Inferior parietal cortex (tissue), 1 donor: ENCODE measurements at regions not wholly inside any gene's neighbourhood (a gene's known extent, or its start where the extent isn't known, plus 50 kb on each side); places are given as distances from the start of the nearest gene placed in this dataset.
"Not testable (repeated sequence)": the region's sequence is repeated elsewhere in the genome, so short reads cannot be mapped to it uniquely, and the experiment has no call there.

Experiments used
- DNase-seq: peaks from one replicate; pipeline ENCODE4 v3.0.0-alpha.2; 2016; ENCODE audit errors: extremely low spot score

- no peak for DNase-seq
Measured at GRCh38 chr12:105880824-105881388, 257.8 kb downstream of the NUAK1 start.

GRCh38 chr12:105882404-105882803, 256.4 kb downstream of the NUAK1 start:
- DNase-seq: peak; percentile 57

- DNase-seq: no peak
Measured at GRCh38 chr12:105887131-105887530, 251.6 kb downstream of the NUAK1 start.

GRCh38 chr12:105888696-105889095, 250.1 kb downstream of the NUAK1 start:
- DNase-seq: no peak

- no peak for DNase-seq
Measured at GRCh38 chr12:105892362-105892910, 246.3 kb downstream of the NUAK1 start.

GRCh38 chr12:105895197-105895832, 243.4 kb downstream of the NUAK1 start:
- not testable (repeated sequence) for DNase-seq

- DNase-seq: no peak
Measured at GRCh38 chr12:105897311-105897725, 241.4 kb downstream of the NUAK1 start.

- not testable (repeated sequence) for DNase-seq
Measured at GRCh38 chr12:105898271-105898670, 240.5 kb downstream of the NUAK1 start.

- no peak for DNase-seq
Measured at GRCh38 chr12:105899589-105899988, 239.2 kb downstream of the NUAK1 start.

GRCh38 chr12:105906561-105906960, 232.2 kb downstream of the NUAK1 start:
- no peak for DNase-seq

GRCh38 chr12:105907982-105908381, 230.8 kb downstream of the NUAK1 start:
- DNase-seq: no peak

GRCh38 chr12:105910030-105910429, 228.7 kb downstream of the NUAK1 start:
- DNase-seq: no peak

- DNase-seq: no peak
Measured at GRCh38 chr12:105911966-105912365, 226.8 kb downstream of the NUAK1 start.

- no peak for DNase-seq
Measured at GRCh38 chr12:105912882-105913678, 225.7 kb downstream of the NUAK1 start.

- DNase-seq: no peak
Measured at GRCh38 chr12:105915997-105916759, 222.6 kb downstream of the NUAK1 start.

GRCh38 chr12:105916760-105917039, 222.1 kb downstream of the NUAK1 start:
- no peak for DNase-seq

- DNase-seq: no peak
Measured at GRCh38 chr12:105920161-105920684, 218.5 kb downstream of the NUAK1 start.

GRCh38 chr12:105921055-105921454, 217.7 kb downstream of the NUAK1 start:
- no peak for DNase-seq

- no peak for DNase-seq
Measured at GRCh38 chr12:105921872-105922669, 216.7 kb downstream of the NUAK1 start.

- DNase-seq: no peak
Measured at GRCh38 chr12:105922670-105923102, 216.1 kb downstream of the NUAK1 start.
